Stomach (tissue), 4 donors: ENCODE measurements at regions not wholly inside any gene's neighbourhood (a gene's known extent, or its start where the extent isn't known, plus 50 kb on each side); places are given as distances from the start of the nearest gene placed in this dataset.

ENCODE experiments used
- EP300 ChIP-seq: sonication (generic); formaldehyde crosslinking; IDR thresholded peaks from one replicate; pipeline ENCODE4 v1.6.1; 2017; ENCODE audit warnings: antibody characterized with exemption
- POLR2A ChIP-seq, 4 donors: fragments of 450-650 bp; IDR thresholded peaks; one replicate each; pipeline ENCODE4 v1.6.1; 2016; ENCODE audit warnings: antibody characterized with exemption in 4 of 4, control low read depth in 2 of 4, mild to moderate bottlenecking in 1 of 4, moderate library complexity in 1 of 4
- POLR2AphosphoS5 ChIP-seq, 3 donors: sonication (generic); formaldehyde crosslinking; IDR thresholded peaks; one replicate each; pipeline ENCODE4 v1.6.1; 2016; ENCODE audit warnings: antibody characterized with exemption in 3 of 3
- TF ChIP-seq, protein P1 (sequence below), 7 experiments: fragments of 450-650 bp in 4 of 7; fragments of 200-600 bp in 3 of 7; sonication (generic) in 3 of 7; IDR thresholded peaks; one replicate each; pipeline ENCODE4 v1.5.1; 2016 to 2019; ENCODE audit warnings: antibody characterized with exemption in 7 of 7, control low read depth in 2 of 7, mild to moderate bottlenecking in 1 of 7

DNA sequence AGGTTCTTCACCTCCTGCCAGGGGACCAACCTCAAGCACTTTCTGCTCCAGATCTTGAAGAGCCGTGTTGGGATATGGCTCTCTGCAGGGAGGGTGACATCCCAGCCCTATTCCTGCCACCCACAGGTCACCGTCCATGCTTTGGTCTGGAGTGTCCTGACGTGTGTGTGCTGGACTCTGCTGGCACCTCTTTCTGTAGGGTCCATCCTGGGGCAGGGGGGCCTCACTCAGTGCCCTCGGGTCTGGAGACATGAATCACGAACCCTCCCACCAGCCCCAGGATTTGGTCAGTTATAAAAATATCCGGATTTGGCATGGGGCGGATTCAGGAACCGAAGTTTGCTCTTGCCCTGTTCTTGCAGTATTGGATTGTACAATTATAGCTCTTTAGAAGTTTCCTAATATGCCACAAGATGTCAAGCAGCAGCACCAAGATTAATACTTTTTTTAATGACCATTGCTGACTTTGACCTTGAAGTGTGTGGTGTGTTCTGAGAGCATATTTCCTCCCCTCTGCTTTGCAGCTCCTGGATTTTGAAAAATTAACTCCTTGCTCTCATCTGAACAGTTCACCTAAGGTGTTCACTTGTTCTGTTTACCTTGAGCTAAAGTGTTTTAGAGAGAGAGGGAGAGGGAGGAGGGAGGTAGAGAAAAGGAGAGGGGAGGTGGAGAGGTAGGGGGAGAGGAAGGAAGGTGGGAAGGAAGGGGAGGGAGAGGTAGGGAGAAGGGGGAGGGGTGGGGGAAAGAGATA is 95.4 kb upstream of the SHH start:
- TF ChIP-seq POLR2A (IDR thresholded peaks at IDR 0.05) (no peak), EP300 (no peak), POLR2AphosphoS5 (IDR thresholded peaks at IDR 0.05) (no peak)
- TF ChIP-seq, protein P1, sequence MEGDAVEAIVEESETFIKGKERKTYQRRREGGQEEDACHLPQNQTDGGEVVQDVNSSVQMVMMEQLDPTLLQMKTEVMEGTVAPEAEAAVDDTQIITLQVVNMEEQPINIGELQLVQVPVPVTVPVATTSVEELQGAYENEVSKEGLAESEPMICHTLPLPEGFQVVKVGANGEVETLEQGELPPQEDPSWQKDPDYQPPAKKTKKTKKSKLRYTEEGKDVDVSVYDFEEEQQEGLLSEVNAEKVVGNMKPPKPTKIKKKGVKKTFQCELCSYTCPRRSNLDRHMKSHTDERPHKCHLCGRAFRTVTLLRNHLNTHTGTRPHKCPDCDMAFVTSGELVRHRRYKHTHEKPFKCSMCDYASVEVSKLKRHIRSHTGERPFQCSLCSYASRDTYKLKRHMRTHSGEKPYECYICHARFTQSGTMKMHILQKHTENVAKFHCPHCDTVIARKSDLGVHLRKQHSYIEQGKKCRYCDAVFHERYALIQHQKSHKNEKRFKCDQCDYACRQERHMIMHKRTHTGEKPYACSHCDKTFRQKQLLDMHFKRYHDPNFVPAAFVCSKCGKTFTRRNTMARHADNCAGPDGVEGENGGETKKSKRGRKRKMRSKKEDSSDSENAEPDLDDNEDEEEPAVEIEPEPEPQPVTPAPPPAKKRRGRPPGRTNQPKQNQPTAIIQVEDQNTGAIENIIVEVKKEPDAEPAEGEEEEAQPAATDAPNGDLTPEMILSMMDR (IDR thresholded peaks at IDR 0.05): no peak
